ENCODE measurements at regions not wholly inside any gene's neighbourhood (a gene's known extent, or its start where the extent isn't known, plus 50 kb on each side); places are given as distances from the start of the nearest gene placed in this dataset.

DNA sequence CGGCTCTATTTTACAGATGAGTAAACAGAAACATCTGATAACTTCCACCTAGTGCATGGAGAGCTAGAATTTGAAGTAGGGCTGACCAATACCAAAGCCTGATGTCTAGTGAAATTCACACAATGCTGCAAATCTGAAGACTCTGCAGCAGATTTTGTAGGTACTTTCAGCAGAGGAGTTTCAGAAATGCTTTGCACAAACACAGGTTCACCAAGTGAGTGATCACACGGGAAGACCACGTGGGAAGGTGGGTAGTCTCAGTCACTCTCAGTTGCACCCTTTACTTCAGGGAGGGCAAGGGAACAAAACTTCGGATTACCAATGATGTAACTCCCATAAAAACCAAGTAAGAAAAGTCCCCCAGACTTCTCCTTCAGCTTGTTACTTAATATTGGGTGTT is 63.3 kb upstream of the DAAM1 start:
- no peak for TF ChIP-seq POLR2A (IDR thresholded peaks at IDR 0.05; ENCODE audit: low read depth, low read length)
- TF ChIP-seq POLR2AphosphoS5 (IDR thresholded peaks at IDR 0.05; ENCODE audit: low read depth, low read length) = no peak
- no peak for TF ChIP-seq TAF1 (IDR thresholded peaks at IDR 0.05; ENCODE audit: low read depth, low read length)
